ENCODE measurements at regions not wholly inside any gene's neighbourhood (a gene's known extent, or its start where the extent isn't known, plus 50 kb on each side); places are given as distances from the start of the nearest gene placed in this dataset.

DNA sequence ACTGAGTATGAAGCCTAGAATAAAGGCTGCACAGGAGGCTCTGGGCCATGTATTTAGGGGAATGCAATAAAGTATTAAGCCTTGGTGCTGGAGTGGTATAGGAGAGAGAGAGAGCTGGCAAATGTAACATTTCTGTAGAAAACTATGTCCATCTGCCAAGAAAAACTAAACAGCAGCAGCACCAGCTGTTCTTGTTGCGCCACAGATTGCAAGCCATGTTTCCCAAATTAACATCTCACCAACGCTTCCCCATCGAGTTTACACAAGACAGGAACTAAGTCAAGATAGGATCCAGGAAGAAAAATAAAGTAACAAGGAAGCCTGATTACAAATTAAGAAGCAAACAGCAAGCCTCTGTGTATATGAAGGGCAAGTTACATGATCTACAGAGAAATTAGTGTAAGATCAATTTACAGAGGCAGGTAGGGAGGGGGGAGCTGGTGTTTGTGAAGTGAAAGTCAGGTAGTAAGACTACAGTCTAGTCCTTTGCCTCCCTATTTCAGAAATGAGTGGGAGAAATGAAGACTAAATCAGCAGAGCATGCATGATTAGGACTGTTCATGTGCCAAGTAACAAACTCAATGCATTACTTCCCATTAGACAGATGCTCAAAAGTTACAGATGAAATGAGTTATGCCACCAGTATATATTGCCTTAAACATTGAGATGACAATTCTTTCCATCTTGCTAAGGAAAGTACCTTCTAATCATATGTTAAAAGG lies 900.5 kb downstream of the EPHA3 start:
- no peak for DNase-seq (ENCODE audit: low read depth, low spot score)
- ChIA-PET POLR2A (no interaction called here), CTCF (no interaction called here)
- Histone ChIP-seq H3K4me3 (ENCODE audit: low read depth, low read length) (no peak overlapping the region), H3K27ac (ENCODE audit: low read depth, low read length) (no peak overlapping the region), H3K27me3 (ENCODE audit: control insufficient read depth, insufficient read depth, low read length) (no peaks in the 10 kb centered on the region), H3K9me3 (ENCODE audit: control insufficient read depth, insufficient read depth, low read length) (no peaks in the 10 kb centered on the region)
- TF ChIP-seq, protein P1, sequence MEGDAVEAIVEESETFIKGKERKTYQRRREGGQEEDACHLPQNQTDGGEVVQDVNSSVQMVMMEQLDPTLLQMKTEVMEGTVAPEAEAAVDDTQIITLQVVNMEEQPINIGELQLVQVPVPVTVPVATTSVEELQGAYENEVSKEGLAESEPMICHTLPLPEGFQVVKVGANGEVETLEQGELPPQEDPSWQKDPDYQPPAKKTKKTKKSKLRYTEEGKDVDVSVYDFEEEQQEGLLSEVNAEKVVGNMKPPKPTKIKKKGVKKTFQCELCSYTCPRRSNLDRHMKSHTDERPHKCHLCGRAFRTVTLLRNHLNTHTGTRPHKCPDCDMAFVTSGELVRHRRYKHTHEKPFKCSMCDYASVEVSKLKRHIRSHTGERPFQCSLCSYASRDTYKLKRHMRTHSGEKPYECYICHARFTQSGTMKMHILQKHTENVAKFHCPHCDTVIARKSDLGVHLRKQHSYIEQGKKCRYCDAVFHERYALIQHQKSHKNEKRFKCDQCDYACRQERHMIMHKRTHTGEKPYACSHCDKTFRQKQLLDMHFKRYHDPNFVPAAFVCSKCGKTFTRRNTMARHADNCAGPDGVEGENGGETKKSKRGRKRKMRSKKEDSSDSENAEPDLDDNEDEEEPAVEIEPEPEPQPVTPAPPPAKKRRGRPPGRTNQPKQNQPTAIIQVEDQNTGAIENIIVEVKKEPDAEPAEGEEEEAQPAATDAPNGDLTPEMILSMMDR (IDR thresholded peaks at IDR 0.05; ENCODE audit: low read depth, low read length): no peak

DNA sequence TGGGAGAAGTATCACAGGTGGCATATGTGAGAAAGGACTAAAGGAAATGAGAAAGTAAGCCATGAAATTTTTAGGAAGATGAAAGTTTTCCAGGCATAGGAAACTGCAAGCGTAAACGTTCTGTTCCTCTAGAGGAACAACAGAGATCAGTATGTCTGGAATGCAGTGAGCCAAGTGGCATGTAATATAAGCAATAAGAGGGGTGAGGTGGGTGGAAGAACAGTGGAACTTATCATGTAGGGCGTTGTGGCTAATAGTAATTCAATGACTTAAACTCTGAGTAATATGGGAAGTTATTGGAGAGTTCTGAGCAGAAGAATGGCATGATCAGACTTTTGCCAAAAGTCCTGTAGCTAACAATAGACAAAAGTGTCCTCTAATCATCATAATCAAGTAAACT lies 902.9 kb downstream of the EPHA3 start:
- TF ChIP-seq, protein P1 (IDR thresholded peaks at IDR 0.05; ENCODE audit: low read depth, low read length): no peak
- ChIA-PET CTCF (no interaction called here), POLR2A (no interaction called here)
- no peak for DNase-seq (ENCODE audit: low read depth, low spot score)
- Histone ChIP-seq H3K9me3 (ENCODE audit: control insufficient read depth, insufficient read depth, low read length) (no peaks in the 10 kb centered on the region), H3K27ac (ENCODE audit: low read depth, low read length) (no peak overlapping the region), H3K27me3 (ENCODE audit: control insufficient read depth, insufficient read depth, low read length) (no peaks in the 10 kb centered on the region), H3K4me3 (ENCODE audit: low read depth, low read length) (no peak overlapping the region)

DNA sequence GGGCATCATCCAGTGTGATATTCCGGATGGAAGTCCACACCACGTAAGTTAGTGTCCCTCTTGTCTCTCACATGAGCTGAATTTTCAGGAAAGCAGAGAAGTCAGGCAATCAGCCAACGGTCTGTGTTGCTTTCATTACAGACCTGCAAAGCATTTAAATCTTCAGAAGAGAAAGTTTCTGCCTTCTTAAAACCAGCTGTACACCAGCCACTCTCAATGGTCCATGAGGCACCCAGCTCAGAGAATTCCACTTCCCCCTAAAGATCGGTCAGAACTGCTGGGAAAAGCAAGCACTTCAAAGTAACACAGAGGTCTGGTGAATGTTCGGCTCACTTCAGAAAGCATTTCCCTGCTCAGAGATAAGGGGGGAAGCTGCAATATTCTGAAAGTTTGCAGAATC lies 903.7 kb downstream of the EPHA3 start:
- Histone ChIP-seq H3K9me3 (ENCODE audit: control insufficient read depth, insufficient read depth, low read length) (no peaks in the 10 kb centered on the region), H3K4me3 (ENCODE audit: low read depth, low read length) (no peak overlapping the region), H3K27ac (ENCODE audit: low read depth, low read length) (no peak overlapping the region), H3K27me3 (ENCODE audit: control insufficient read depth, insufficient read depth, low read length) (no peaks in the 10 kb centered on the region)
- no peak for DNase-seq (ENCODE audit: low read depth, low spot score)
- CTCF ChIA-PET: no interaction called here
- TF ChIP-seq, protein P1 (IDR thresholded peaks at IDR 0.05; ENCODE audit: low read depth, low read length): no peak
- POLR2A ChIA-PET: no interaction called here

DNA sequence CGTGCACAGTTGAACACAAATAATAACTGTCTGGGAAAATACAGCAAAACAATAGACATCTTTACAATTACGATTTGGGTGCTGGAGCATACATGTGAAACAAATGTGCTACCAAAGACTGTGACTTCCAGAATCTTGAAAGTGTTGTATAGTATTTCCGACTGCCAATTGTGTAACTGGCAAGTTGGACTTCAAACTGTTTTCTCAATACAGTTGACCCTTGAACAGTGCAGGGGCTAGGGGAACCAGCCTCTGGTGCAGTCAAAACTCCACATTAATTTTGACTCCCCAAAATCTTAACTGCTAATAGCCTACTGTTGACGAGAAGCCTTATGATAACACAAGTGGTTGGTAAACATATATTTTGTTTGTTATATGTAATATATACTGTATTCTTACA lies 904.2 kb downstream of the EPHA3 start:
- CTCF ChIA-PET: no interaction called here
- no peak for DNase-seq (ENCODE audit: low read depth, low spot score)
- TF ChIP-seq, protein P1 (IDR thresholded peaks at IDR 0.05; ENCODE audit: low read depth, low read length): no peak
- H3K4me3 ChIP-seq (ENCODE audit: low read depth, low read length): no peak overlapping the region
- no peaks in the 10 kb centered on the region for H3K27me3 ChIP-seq (ENCODE audit: control insufficient read depth, insufficient read depth, low read length)
- H3K9me3 ChIP-seq (ENCODE audit: control insufficient read depth, insufficient read depth, low read length): no peaks in the 10 kb centered on the region
- no peak overlapping the region for H3K27ac ChIP-seq (ENCODE audit: low read depth, low read length)
- POLR2A ChIA-PET: no interaction called here

DNA sequence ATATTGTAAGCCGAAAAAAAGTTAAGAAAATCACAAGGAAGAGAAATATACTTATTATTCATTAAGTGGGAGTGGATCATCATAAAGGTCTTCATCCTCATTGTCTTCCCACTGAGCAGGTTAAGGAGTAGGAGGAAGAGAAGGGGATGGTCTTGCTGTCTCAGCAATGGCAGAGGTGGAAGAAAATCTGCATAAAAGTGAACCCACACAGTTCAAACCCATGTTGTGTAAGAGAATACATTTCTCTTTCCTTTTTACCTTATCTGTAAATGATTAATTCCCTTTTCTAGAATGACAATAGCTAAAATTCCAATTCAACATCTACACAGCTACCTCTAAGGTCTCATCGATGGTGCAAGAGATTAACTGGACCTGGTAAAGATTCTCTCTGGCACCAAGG lies 904.6 kb downstream of the EPHA3 start:
- H3K27me3 ChIP-seq (ENCODE audit: control insufficient read depth, insufficient read depth, low read length): no peaks in the 10 kb centered on the region
- H3K4me3 ChIP-seq (ENCODE audit: low read depth, low read length): no peak overlapping the region
- H3K9me3 ChIP-seq (ENCODE audit: control insufficient read depth, insufficient read depth, low read length): no peaks in the 10 kb centered on the region
- ChIA-PET POLR2A (no interaction called here), CTCF (no interaction called here)
- no peak overlapping the region for H3K27ac ChIP-seq (ENCODE audit: low read depth, low read length)
- DNase-seq (ENCODE audit: low read depth, low spot score): no peak
- TF ChIP-seq, protein P1 (IDR thresholded peaks at IDR 0.05; ENCODE audit: low read depth, low read length): no peak
